Ishikawa (cell line): ENCODE measurements at regions not wholly inside any gene's neighbourhood (a gene's known extent, or its start where the extent isn't known, plus 50 kb on each side); places are given as distances from the start of the nearest gene placed in this dataset.

ENCODE experiments used
- CEBPB ChIP-seq: IDR thresholded peaks from 2 replicates; pipeline ENCODE4 v1.6.1; 2012
- CREB1 ChIP-seq: IDR thresholded peaks from 2 replicates; pipeline ENCODE4 v1.6.1; 2012; ENCODE audit warnings: low read depth
- EGR1 ChIP-seq: IDR thresholded peaks from 2 replicates; pipeline ENCODE4 v1.6.1; 2012
- EP300 ChIP-seq: IDR thresholded peaks from 2 replicates; pipeline ENCODE4 v1.6.1; 2012; ENCODE audit warnings: borderline replicate concordance
- FOXM1 ChIP-seq: IDR thresholded peaks from 2 replicates; pipeline ENCODE4 v1.6.1; 2012; ENCODE audit warnings: low read depth, borderline replicate concordance
- NFIC ChIP-seq: IDR thresholded peaks from 2 replicates; pipeline ENCODE4 v1.6.1; 2012
- RAD21 ChIP-seq: IDR thresholded peaks from 2 replicates; pipeline ENCODE4 v1.6.1; 2012; ENCODE audit warnings: low read depth
- TAF1 ChIP-seq: IDR thresholded peaks from 2 replicates; pipeline ENCODE4 v1.6.1; 2012; ENCODE audit warnings: low read depth, mild to moderate bottlenecking
- TCF12 ChIP-seq: IDR thresholded peaks from 2 replicates; pipeline ENCODE4 v1.6.1; 2012; ENCODE audit warnings: low read depth
- TEAD4 ChIP-seq: IDR thresholded peaks from 2 replicates; pipeline ENCODE4 v1.6.1; 2012
- YY1 ChIP-seq: IDR thresholded peaks from 2 replicates; pipeline ENCODE4 v1.6.1; 2012; ENCODE audit warnings: low read depth
- ZBTB7A ChIP-seq: IDR thresholded peaks from 2 replicates; pipeline ENCODE4 v1.6.1; 2012; ENCODE audit warnings: low read depth
- TF ChIP-seq, protein P1 (sequence below): IDR thresholded peaks from 2 replicates; pipeline ENCODE4 v1.6.1; 2012
- TF ChIP-seq, protein P2 (sequence below): IDR thresholded peaks from 2 replicates; pipeline ENCODE4 v1.6.1; 2012; ENCODE audit warnings: low read depth, mild to moderate bottlenecking
- TF ChIP-seq, protein P3 (sequence below): IDR thresholded peaks from 2 replicates; pipeline ENCODE4 v1.6.1; 2012

DNA sequence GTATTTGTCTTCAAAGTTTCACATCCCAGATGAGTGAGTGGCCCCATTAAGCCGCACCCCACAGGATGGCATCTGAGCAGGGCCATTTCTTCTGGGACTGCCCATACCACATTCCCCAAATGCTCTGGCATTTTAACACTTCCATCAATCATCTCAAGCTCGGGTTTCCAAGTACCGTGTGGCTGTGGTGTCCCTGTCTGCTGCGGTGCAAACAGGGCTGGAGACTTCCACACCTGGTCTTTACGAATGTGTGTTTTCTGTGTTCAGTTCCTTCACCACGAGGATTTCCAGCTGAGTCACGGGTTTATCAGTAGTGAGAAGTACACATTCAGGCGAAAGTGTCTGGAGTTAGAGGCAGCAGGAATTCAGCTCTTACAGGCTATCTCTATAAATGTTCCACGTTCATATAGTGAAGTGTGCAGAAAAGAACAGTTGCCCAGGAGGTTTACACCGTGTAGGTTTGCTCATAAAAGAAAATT is 195.2 kb downstream of the RHOU start:
- peak; percentile 88 for TF ChIP-seq TEAD4
- TF ChIP-seq TAF1: no peak
- TF ChIP-seq, protein P1, sequence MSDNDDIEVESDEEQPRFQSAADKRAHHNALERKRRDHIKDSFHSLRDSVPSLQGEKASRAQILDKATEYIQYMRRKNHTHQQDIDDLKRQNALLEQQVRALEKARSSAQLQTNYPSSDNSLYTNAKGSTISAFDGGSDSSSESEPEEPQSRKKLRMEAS: no peak; the same call in 1 of the 2 replicates
- peak; percentile 54 for TF ChIP-seq TCF12
- no peak for TF ChIP-seq ZBTB7A
- TF ChIP-seq EP300: peak; percentile 28; the same call in 1 of the 2 replicates

DNA sequence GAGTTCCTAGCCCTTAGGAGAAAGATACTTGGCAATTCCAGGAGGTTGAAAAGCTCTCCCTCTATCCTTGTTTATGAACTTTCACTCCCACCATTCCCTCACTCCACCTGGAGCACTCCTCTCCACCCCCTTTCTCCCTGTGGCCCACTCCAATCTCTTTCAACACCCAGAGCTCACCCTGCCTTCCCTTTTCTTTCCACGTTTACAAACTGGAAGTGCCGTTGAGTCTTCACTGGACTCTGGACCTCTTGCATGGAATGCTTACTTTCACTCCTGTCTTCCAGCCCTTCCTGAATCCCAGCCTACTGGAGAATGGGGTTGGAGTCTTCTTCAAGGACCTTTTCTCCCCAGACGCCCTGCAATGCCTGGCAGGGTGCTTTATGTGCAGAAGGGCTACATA is 198.5 kb downstream of the RHOU start:
- TF ChIP-seq, protein P2, sequence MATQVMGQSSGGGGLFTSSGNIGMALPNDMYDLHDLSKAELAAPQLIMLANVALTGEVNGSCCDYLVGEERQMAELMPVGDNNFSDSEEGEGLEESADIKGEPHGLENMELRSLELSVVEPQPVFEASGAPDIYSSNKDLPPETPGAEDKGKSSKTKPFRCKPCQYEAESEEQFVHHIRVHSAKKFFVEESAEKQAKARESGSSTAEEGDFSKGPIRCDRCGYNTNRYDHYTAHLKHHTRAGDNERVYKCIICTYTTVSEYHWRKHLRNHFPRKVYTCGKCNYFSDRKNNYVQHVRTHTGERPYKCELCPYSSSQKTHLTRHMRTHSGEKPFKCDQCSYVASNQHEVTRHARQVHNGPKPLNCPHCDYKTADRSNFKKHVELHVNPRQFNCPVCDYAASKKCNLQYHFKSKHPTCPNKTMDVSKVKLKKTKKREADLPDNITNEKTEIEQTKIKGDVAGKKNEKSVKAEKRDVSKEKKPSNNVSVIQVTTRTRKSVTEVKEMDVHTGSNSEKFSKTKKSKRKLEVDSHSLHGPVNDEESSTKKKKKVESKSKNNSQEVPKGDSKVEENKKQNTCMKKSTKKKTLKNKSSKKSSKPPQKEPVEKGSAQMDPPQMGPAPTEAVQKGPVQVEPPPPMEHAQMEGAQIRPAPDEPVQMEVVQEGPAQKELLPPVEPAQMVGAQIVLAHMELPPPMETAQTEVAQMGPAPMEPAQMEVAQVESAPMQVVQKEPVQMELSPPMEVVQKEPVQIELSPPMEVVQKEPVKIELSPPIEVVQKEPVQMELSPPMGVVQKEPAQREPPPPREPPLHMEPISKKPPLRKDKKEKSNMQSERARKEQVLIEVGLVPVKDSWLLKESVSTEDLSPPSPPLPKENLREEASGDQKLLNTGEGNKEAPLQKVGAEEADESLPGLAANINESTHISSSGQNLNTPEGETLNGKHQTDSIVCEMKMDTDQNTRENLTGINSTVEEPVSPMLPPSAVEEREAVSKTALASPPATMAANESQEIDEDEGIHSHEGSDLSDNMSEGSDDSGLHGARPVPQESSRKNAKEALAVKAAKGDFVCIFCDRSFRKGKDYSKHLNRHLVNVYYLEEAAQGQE: no peak
- TF ChIP-seq EP300 (no peak), TAF1 (no peak), EGR1 (no peak), TCF12 (no peak), NFIC (no peak), FOXM1 (no peak)

DNA sequence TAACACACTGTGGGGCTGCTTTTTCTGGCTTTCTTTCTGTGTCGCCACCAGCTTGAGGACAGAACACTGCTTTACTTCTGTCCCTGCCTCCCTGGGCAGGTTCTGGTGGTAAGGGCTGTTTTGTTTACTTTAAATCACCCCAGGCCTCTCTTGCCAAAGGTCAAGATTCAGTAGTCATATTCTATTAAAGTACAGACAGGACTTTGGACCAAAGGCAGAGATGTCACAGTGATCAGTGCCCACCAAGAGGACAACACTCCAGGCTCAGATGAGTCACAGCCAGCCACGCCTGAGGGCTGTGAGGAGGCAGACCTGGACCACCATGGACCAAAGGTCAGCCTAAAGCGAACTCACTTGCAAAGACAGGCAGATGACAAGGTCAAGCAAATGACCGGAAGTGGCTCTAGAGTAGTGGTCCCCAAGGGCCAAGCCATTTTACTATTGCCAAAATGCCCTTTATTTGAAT is 200.0 kb downstream of the RHOU start:
- TF ChIP-seq YY1 (no peak), TEAD4 (no peak), NFIC (no peak), ZBTB7A (no peak), CREB1 (no peak)
- TF ChIP-seq, protein P2: no peak

DNA sequence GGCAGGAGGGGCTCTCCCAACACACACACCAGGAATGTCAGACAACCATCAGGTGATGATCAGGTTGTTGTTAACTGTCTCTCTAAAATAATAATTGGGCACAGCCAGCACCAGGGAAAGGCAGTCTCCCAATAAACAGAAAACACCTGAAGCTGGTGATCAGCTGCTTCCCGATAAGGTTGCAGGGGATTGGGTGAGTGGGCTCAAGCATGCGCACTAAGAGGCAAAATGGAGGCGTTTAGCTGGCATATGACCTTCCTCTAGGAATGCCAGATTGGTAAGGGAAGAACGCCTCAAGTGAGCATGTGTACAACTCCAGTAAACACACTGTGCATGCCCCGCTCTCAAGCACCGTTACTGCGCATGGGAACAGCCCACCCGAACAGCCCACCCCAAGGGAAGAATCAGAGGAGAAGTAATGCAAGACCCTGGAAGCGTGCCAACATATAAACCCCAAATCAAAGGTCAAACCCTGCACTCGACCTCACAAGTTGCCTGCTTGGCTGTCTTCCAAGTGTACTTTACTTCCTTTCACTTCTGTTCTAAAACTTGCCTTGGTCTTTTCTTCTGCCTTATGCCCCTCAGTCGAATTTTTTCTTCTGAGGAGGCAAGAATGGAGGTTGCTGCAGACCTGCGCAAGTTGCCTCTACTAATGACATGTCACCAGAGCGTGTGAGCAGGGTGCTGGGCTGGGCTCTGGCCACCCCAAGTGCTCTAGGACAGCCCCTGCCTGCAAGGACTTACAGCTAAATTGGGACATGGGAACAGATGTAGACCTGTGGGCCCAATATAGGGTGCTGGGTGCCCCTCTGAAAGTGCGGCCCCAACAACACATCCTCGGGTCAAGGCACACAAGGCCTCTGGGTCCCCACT is 200.8 kb downstream of the RHOU start:
- TF ChIP-seq YY1: no peak
- TF ChIP-seq NFIC: 0 out of 2 replicates have a peak, but pooled peaks have one; percentile 17
- TF ChIP-seq CEBPB: no peak
- TF ChIP-seq RAD21: no peak
- no peak for TF ChIP-seq TAF1
- no peak for TF ChIP-seq ZBTB7A

DNA sequence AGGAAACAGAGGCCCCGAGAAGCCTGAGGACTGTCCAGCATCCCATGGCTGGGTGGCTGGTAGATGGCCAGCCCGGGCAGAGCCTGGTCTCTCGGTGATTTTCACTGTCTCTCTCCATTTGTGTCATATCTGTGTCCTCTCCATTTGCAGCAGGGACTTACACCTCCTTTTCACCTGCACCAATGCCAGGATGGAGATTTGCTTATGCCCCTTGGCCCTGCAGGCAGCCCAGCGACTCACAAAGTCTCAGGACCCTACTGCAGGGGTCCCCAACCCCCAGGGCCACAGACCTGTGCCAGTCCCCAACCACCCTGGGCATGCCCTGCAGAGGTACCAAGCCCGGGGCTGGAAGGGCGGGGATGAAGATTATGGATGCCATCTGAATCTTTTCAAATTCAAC is 201.6 kb downstream of the RHOU start:
- no peak for TF ChIP-seq RAD21
- TF ChIP-seq, protein P2: no peak
- TF ChIP-seq TAF1: no peak
- no peak for TF ChIP-seq EP300
- TF ChIP-seq, protein P3, sequence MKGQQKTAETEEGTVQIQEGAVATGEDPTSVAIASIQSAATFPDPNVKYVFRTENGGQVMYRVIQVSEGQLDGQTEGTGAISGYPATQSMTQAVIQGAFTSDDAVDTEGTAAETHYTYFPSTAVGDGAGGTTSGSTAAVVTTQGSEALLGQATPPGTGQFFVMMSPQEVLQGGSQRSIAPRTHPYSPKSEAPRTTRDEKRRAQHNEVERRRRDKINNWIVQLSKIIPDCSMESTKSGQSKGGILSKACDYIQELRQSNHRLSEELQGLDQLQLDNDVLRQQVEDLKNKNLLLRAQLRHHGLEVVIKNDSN: no peak
- no peak for TF ChIP-seq CEBPB

DNA sequence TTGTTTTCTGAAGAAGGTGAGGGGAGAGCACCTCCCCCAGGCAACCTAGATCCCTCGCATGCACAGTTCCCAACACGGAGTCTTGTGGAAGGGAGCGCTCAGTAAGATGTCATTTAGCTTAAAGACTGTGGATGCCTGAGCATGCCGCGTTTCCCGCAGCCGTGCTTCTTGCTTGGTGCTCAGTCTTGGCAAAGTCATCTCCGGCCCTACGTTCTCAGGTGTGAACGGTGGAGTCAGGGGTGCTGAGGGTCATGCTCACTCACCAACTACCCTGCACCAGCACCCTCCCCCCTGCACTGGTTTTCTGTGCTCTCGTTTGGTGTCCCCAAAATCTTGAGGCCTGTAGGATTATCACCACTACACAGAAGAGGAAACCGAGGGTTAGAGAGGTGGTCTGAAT is 202.1 kb downstream of the RHOU start:
- TF ChIP-seq TCF12 (no peak), CEBPB (no peak), EP300 (no peak), YY1 (no peak), TEAD4 (no peak), NFIC (no peak), TAF1 (no peak), ZBTB7A (no peak)
- TF ChIP-seq, protein P2: no peak
- TF ChIP-seq, protein P1: no peak
